Activated CD4-positive, alpha-beta T cell treated with anti-CD3 and anti-CD28 coated beads for 48 hours (primary cell): ENCODE measurements at regions not wholly inside any gene's neighbourhood (a gene's known extent, or its start where the extent isn't known, plus 50 kb on each side); places are given as distances from the start of the nearest gene placed in this dataset.

Experiments used
- DNase-seq: peaks from one replicate; pipeline ENCODE4 v3.0.0-alpha.2; 2020

DNA sequence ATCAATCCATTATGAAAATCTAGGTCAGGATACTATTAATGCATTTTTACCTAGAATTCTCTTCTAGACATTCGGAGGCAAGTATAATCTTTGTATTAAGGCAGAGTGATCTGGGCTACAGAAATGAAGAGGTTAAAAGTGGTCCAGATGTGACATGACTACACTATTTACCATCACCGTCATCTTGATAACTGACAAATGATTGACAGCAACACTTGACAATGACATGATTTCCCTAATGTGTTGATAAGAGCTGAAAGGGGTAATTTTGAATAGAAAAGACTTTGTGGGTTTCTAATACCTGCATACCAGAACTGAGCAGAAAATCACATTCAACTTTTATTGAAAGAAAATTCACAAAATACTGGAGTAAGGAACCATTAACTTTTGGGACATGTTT lies 718.9 kb upstream of the MAP3K7 start:
- no peak for DNase-seq

DNA sequence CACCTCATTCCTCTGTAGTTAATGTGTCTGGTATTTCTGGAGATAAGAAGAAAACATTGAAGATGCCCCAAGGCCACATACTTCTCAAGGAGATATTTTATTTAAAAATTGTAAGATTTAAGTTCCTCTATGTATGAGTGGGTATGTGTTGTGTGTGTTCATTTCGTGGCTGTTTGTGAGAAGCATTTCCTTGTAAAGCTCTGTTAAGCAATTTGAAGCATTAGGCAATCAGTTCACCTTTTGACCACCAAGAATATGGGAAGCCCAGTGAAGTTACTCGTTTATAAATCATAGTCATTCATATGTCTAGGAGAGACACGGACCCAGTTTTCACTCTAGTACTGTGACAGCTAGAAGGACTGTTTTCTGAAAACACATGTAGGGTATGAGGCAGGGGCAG lies 717.6 kb upstream of the MAP3K7 start:
- no peak for DNase-seq

DNA sequence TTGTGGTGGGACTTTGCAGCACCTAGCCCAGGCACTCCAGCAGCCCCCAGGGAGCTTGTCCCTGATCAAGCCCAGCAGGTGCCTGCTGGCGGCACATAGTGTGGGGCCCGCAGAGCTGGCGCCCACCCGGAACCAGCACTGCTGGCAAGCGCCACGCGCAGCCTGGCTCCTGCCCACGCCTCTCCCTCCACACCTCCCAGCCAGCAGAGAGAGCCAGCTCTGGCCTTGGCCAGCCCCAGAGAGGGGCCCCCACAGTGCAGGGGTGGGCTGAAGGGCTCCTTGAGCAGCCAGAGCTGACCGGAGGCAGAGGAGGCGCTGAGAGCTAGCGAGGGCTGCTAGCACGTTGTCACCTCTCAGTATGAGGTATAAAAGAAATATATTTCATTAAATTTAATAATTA lies 716.5 kb upstream of the MAP3K7 start:
- no peak for DNase-seq

- DNase-seq, result no peak
Observed at GRCh38 chr6:91299544-91300491, 712.9 kb upstream of the MAP3K7 start.

DNA sequence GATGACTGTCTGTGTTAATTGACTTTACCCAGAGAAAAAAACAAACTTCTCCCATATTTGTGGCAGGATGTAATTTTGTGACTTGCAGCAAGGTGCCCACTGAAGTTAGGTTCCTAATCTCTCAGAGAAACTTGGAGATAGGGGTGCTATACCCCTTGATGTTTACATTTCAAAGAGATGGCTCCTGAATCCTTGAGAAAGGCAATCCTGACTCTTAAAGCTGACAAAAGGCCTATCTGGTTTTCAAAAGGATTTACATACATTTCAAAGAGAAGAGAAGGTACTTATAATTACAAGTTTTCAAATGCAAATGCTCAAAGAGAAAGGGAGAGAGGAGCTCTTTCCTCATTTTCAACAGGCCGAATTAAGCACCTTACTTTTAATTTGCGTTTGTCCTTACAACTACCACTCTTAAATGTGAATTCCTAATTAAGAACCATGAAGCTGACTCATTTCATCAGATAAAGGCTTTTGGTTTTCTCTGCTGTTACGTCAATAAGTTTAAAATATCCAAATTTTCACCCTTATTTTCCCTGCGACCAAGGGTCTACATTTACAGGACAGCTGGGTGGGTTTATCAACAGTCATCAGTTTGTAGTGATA lies 711.8 kb upstream of the MAP3K7 start:
- DNase-seq, result no peak

GRCh38 chr6:91293395-91293794 lies 706.5 kb upstream of the MAP3K7 start:
- no peak for DNase-seq

GRCh38 chr6:91291071-91291470 lies 704.2 kb upstream of the MAP3K7 start:
- no peak for DNase-seq

DNA sequence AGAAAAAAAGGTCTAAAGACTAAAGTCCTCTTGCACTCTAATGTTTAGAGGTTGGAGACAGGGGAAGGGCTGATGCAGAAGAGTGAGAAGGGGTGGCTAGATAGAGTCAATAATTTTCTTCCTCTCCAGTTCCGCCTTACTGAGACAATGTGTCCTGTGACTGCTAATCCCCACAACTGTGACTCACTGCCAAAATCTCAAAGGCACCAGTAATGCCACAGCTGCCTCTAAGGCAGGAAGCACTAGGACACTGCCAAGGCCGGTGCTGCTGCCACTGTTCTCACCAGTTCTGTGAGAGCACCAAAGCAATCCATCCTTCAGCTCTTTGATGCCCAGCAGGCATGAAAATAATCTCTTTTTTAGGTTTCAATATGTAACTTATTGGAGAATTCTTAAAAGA lies 701.9 kb upstream of the MAP3K7 start:
- no peak for DNase-seq

GRCh38 chr6:91281901-91282300 lies 695.0 kb upstream of the MAP3K7 start:
- DNase-seq, result no peak

- DNase-seq, result no peak
Observed at GRCh38 chr6:91280494-91280830, 693.6 kb upstream of the MAP3K7 start.

- DNase-seq, result no peak
Observed at GRCh38 chr6:91279740-91280493, 693.0 kb upstream of the MAP3K7 start.

- DNase-seq, result no peak
Observed at GRCh38 chr6:91278416-91278815, 691.5 kb upstream of the MAP3K7 start.

DNA sequence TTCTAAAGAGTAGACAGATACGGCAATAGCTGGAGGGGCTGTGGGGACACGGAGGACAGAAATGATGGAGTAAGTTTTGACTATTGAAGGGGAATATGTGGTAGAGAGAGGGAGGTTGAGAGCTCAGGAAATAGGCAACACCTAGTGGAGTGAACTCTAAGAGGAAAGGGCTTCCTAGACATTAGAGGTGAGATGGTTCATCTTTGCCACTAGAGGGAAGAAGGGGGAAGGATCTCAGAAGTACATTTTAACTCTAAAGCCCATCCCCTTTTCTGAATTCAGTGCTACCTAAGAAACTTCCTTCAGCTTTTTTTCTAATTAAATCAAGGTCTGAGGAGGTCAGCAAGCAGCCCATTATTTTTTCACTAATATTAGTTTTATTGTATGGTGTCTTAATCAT lies 689.4 kb upstream of the MAP3K7 start:
- DNase-seq, result no peak

GRCh38 chr6:91273729-91274128 lies 686.9 kb upstream of the MAP3K7 start:
- DNase-seq, result no peak

- no peak for DNase-seq
Observed at GRCh38 chr6:91271807-91272206, 684.9 kb upstream of the MAP3K7 start.

GRCh38 chr6:91268941-91269340 lies 682.1 kb upstream of the MAP3K7 start:
- no peak for DNase-seq

- DNase-seq, result no peak
Observed at GRCh38 chr6:91267246-91267645, 680.4 kb upstream of the MAP3K7 start.

DNA sequence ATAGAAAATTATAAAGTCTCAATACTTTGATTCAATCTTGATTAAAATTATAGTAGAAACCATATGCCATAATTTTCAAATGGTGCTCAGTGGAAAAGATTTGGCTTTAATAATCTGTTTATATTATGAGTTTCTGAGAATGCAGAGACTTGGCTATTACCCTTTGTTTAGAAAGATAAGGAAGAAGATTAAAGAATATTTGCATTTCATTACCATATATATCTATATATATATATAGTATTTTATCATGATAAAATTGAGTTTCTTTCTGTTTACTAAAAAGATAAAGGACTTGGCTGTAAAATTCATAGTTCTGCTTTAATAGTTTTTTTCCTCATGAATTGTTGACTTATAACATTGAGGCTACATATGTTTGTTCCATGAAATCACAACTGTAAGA lies 679.3 kb upstream of the MAP3K7 start:
- no peak for DNase-seq

DNA sequence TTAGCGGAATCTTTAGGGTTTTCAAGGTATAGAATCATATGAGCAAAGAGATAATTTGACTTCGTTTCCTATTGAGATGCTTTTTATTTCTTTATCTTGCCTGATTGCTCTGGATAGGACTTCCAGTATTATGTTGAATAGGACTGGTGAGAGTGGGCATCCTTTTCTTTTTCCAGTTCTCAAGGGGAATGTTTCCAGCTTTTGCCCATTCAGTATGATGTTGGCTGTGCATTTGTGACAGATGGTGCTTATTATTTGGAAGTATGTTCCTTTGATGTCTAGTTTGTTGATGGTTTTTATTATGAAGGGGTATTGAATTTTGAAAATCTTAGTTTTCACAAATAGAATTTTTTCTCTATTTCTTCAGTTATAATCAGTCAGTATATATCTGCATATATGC lies 656.6 kb upstream of the MAP3K7 start:
- DNase-seq, result no peak

DNA sequence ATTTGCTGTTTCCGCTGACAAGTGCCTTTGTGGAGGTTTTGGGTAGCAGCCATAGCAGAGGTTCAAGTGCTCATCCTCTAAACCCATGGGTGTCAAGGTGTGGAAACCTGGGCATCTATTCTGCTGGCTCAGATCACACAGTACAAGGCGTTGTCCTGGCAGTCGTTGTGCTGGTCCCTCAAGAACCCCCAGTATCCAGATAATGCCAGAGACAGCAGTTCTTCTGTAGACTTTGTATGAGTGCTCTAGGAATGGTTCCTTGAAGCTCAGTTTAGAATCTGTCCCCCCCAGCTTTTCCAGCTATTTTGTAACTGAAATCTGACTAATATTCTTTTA lies 655.7 kb upstream of the MAP3K7 start:
- DNase-seq, result no peak

DNA sequence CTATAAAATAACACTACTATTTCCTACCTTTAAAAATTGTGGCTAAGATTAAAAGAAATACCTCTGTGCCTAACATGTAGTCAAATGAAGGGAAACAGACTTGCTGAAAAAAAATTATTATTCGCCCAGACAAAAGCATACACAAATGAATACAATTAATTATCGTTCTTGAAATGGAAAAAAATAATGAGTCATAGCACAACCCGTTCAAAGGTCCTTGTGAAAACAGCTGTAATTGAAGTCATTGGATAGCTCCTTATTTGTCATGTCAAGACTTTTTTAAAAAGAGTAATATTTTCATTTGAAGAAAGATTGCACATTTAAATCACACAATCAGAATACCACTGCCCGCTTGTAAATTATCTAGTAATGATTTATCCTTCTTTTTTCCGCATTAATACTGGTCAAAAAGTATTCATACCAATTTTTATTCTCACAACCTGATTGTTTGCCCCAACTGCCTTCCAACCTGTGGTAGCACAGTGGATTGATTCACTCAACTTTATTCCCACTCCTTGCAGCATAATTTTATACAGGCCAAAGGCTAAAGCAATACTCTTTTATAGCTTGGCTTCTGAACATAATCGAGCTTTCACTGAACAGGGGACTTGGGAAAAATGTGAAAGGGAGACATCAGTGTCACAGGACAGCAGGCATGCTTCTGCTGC lies 655.2 kb upstream of the MAP3K7 start:
- DNase-seq, result no peak

DNA sequence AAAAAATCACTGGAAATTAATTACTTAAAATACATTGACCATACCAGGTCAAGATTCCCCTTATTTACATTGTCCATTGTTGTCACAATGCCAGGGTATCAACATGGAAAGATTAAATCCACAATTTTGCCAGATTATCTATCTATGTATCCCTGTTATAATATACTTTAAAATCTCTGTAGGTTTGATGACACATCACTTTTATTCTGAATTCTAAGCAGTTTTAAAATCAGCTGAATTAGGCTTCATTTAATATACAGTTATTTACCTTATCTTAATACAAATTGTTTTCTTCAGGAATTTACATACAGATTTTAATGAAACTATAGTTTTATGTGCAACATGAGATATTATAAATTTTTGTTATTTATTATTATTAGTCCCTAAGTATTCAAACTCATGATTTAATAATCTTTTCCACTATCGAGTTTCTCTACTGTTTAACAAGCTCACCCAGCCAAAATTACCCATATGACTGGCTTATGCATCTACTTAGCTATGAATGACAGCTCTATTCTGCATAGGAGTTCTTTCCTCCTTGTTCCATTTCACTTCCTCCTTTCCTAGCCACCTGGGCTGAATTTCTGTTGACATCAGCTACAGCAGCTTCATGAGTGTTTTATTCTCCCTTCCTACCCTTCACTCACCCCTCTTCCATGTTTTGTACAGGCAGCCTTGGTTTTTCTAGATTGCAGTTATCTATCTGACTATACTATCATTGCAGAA lies 654.2 kb upstream of the MAP3K7 start:
- DNase-seq, result no peak
